GM18909 (cell line): ENCODE measurements at regions not wholly inside any gene's neighbourhood (a gene's known extent, or its start where the extent isn't known, plus 50 kb on each side); places are given as distances from the start of the nearest gene placed in this dataset.

Experiments used
- ATAC-seq: cut with Tn5 transposase; IDR thresholded peaks from one replicate; pipeline ENCODE4 v1.9.1; 2021; ENCODE audit warnings: mild to moderate bottlenecking; ENCODE audit not compliant: unreplicated experiment, poor library complexity

- no peak for ATAC-seq
These were observed 410.8 kb downstream of the CETN3 start for GRCh38 chr5:89998519-89999305.

- ATAC-seq, result no peak
These were observed 412.7 kb downstream of the CETN3 start for GRCh38 chr5:89996890-89997289.

GRCh38 chr5:89996335-89996734, 413.2 kb downstream of the CETN3 start:
- no peak for ATAC-seq

GRCh38 chr5:89994266-89994665, 415.3 kb downstream of the CETN3 start:
- no peak for ATAC-seq

GRCh38 chr5:89992201-89992600, 417.4 kb downstream of the CETN3 start:
- ATAC-seq, result no peak

- ATAC-seq, result no peak
These were observed 418.0 kb downstream of the CETN3 start for GRCh38 chr5:89991592-89991991.

- no peak for ATAC-seq
These were observed 419.8 kb downstream of the CETN3 start for GRCh38 chr5:89989776-89990175.

GRCh38 chr5:89988998-89989655, 420.4 kb downstream of the CETN3 start:
- ATAC-seq, result no peak

GRCh38 chr5:89988129-89988810, 421.3 kb downstream of the CETN3 start:
- ATAC-seq, result no peak

GRCh38 chr5:89983216-89983615, 426.3 kb downstream of the CETN3 start:
- no peak for ATAC-seq

- no peak for ATAC-seq
These were observed 427.4 kb downstream of the CETN3 start for GRCh38 chr5:89981878-89982773.

GRCh38 chr5:89981021-89981420, 428.5 kb downstream of the CETN3 start:
- ATAC-seq, result no peak

- ATAC-seq, result no peak
These were observed 436.0 kb downstream of the CETN3 start for GRCh38 chr5:89973516-89973915.

GRCh38 chr5:89972901-89973300, 436.7 kb downstream of the CETN3 start:
- ATAC-seq, result no peak

GRCh38 chr5:89968958-89969381, 440.6 kb downstream of the CETN3 start:
- ATAC-seq, result no peak

- no peak for ATAC-seq
These were observed 441.6 kb downstream of the CETN3 start for GRCh38 chr5:89967771-89968444.

- no peak for ATAC-seq
These were observed 452.7 kb downstream of the CETN3 start for GRCh38 chr5:89956838-89957237.

- no peak for ATAC-seq
These were observed 454.6 kb downstream of the CETN3 start for GRCh38 chr5:89954916-89955315.

- ATAC-seq, result no peak
These were observed 457.7 kb downstream of the CETN3 start for GRCh38 chr5:89951876-89952275.

- ATAC-seq, result no peak
These were observed 459.3 kb downstream of the CETN3 start for GRCh38 chr5:89950234-89950633.
